Pons (tissue), 1 donor: ENCODE measurements at regions not wholly inside any gene's neighbourhood (a gene's known extent, or its start where the extent isn't known, plus 50 kb on each side); places are given as distances from the start of the nearest gene placed in this dataset.

Experiments used
- DNase-seq: peaks from one replicate; pipeline ENCODE4 v3.0.0-alpha.2; 2016; ENCODE audit warnings: low spot score

DNA sequence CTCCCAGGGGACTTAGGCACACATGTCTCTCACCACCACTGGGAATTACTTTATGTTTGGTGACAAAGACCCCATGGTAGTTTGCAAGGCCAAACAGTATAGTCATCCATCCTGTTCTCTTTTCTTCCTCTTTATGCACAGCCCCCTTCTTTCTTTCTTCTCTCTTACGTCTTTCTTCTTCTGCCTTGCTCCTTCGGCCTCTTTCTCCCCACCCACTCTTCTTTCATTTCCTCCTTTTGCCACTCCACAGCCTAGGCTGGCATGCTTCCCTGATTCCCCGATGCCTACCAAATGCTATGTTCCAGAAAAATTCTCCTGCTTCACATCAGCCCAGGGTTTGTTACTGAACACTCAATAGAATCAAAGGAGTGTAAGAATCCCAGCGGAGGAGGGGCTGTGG, 62.4 kb upstream of the MKLN1 start:
- DNase-seq: peak; percentile 36

- no peak for DNase-seq
Observed at GRCh38 chr7:131267631-131268030, 60.0 kb upstream of the MKLN1 start.

- DNase-seq: no peak
Observed at GRCh38 chr7:131268906-131269305, 58.8 kb upstream of the MKLN1 start.

DNA sequence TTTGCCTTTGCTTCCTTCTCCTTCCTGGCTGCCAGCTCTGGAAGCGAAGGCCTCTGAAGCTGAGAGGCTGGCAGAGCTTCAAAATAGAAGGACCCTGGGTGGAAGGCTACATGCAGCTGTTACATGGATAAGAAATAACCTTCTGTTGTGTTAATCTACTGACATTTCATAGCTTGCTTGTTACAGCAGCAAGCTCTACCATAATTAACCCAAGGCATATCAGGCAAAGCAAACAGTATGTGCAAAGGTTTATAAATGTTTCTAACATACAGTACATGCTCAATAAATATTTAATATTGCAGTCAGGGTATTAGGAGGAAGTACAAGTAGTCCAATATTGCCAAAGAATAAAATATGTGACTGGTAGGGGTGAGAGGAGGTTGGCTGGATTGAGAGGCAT, 55.6 kb upstream of the MKLN1 start:
- DNase-seq: no peak

DNA sequence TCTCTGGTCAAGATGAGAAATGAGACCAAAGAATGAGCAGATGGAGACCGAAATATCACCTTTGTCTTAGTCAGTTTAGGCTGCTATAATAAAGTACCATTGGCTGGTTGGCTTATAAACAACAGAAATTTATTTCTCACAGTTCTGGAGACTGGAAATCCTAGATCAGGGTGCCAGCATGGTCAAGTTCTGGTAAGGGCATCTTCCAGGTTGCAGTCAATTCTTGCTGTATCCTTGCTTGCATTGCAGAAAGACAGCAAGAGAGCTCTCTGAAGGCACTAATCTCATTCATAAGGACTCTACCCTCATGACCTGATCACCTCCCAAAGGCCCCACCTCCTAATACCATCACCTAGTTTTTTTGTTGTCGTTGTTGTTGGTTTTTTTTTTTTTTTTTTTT, 52.7 kb upstream of the MKLN1 start:
- no peak for DNase-seq

DNA sequence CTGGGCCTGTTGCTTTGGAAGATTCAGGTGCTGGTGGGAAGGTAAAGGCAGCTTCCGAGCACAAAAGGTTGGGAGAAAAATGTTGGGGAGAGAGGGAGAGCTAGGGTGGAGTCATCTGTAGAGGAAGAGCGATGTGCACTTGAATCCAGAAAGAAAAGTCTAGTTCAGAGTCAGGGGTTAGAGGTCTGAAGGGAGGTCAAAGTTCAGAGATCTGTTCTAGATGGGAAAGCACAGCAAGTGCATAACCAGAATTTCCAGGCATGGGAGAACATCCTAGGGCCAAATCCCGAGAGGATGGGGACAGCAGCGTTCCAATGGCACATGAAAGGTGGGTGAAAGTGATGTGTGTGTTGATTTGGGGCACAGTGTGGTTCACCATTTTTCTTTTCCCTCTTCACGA, 51.5 kb upstream of the MKLN1 start:
- no peak for DNase-seq

DNA sequence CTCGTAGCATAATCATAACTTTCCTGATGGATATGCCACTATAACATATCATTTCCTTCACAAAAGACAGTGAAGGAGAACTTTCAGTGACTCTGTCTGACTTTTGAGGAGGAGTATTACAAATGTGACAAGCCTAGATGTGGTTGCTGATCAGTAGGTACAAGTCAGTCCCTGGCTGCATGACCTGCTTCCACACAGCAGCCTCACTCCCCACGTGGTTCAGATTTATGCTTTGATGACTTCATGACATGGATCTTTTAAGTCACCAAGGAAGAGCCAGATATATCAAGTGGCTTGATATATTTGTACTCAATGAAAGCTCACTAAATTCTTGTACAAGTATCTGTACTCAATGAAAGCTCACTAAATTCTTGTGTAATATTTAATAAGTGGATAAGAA, 50.9 kb upstream of the MKLN1 start:
- DNase-seq: no peak
